BLaER1 treated with 17β-estradiol and CSF1 and Interleukin-3, amounts not matched to agents 10 nM and 100 nM (cell line): ENCODE measurements at regions not wholly inside any gene's neighbourhood (a gene's known extent, or its start where the extent isn't known, plus 50 kb on each side); places are given as distances from the start of the nearest gene placed in this dataset.

Source experiments
- H3K27ac ChIP-seq, 11 experiments: shearing (Covaris generic); formaldehyde crosslinking; 2 replicates each; pipeline ENCODE4 v1.8.1; 2022
- H3K27me3 ChIP-seq, 11 experiments: shearing (Covaris generic); formaldehyde crosslinking; 2 replicates each; pipeline ENCODE4 v1.8.1; 2022
- H3K36me3 ChIP-seq, 11 experiments: shearing (Covaris generic); formaldehyde crosslinking; 2 replicates each; pipeline ENCODE4 v1.8.1; 2022
- H3K4me1 ChIP-seq, 10 experiments: shearing (Covaris generic); formaldehyde crosslinking; 2 replicates each; pipeline ENCODE4 v1.8.1; 2022
- H3K4me2 ChIP-seq, 11 experiments: shearing (Covaris generic); formaldehyde crosslinking; 2 replicates each; pipeline ENCODE4 v1.8.1; 2022
- H3K4me3 ChIP-seq, 10 experiments: shearing (Covaris generic); formaldehyde crosslinking; 2 replicates each; pipeline ENCODE4 v1.8.1; 2022
- H3K9ac ChIP-seq, 11 experiments: shearing (Covaris generic); formaldehyde crosslinking; 2 replicates each; pipeline ENCODE4 v1.8.1; 2022
- H3K9me3 ChIP-seq, 11 experiments: shearing (Covaris generic); formaldehyde crosslinking; replicated peaks in 1 of 11; 2 replicates each; pipeline ENCODE4 v1.8.1; 2022
- H4K20me1 ChIP-seq, 11 experiments: shearing (Covaris generic); formaldehyde crosslinking; 2 replicates each; pipeline ENCODE4 v1.8.1; 2022
- Cebpa-rat ChIP-seq, 11 experiments: shearing (Covaris generic); IDR thresholded peaks; 2 replicates each; pipeline ENCODE4 v1.8.1; 2022

DNA sequence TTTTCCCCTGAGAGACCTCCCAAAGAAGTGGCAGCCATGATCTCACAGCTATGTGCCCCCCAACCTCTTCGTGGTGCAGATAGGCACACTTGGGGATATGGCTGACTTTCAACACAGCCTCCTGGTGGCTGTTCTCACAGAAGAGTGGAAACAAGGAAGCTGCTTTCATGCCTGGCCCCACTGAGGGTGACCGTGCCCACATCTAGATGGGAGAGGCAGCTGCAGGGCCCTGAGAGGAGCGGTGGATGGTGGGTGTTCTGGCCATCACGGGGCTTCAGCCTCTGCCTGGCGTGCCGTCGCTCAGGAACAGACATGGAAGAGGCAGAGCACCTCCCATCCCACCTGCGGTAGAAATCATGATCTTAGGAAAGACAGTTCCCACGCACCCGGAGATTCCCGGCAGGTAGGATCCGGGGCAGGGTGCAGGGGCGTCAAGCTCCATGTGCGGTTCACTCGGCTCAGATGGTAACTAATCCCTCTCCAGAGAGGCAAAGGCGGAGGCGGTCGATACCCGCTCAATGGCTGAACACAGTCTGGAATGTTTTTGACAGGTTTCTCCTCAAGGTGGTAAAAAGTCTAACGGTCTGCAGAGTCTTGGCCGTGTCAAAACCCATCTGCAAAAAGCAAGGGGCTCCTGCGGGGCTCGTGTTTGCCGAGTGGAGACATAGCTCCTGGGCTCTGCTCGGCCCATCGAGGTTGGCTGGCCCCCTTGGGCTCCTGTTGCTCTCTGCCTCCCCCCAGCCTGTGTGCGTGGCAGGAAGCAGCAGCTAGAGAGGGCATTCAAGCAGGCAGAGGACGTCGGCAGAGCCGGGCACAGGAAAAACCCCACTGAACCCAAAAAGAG lies 225.2 kb upstream of the RTL1 start:
- peak overlapping the region in 6 of 11 experiments; percentile 3 to 27 (median 22); a peak in 5 of 22 replicates for H3K9ac ChIP-seq
- no peaks in the 10 kb centered on the region for H4K20me1 ChIP-seq
- no peak for TF ChIP-seq Cebpa-rat (IDR thresholded peaks at IDR 0.05)
- H3K27ac ChIP-seq, result 0 out of 22 replicates have a peak overlapping the region, but pooled peaks of 1 of the 11 experiments have one; percentile 12
- H3K4me1 ChIP-seq, result peaks cover 18 to 60% (median 46%) of the 10 kb centered on the region in 10 experiments
- H3K4me3 ChIP-seq, result no peak overlapping the region
- H3K36me3 ChIP-seq, result no peaks in the 10 kb centered on the region
- H3K4me2 ChIP-seq, result peak overlapping the region; percentile 2 to 82 (median 60); a peak in 21 of 22 replicates
- no peaks in the 10 kb centered on the region for H3K9me3 ChIP-seq
- no peaks in the 10 kb centered on the region for H3K27me3 ChIP-seq

DNA sequence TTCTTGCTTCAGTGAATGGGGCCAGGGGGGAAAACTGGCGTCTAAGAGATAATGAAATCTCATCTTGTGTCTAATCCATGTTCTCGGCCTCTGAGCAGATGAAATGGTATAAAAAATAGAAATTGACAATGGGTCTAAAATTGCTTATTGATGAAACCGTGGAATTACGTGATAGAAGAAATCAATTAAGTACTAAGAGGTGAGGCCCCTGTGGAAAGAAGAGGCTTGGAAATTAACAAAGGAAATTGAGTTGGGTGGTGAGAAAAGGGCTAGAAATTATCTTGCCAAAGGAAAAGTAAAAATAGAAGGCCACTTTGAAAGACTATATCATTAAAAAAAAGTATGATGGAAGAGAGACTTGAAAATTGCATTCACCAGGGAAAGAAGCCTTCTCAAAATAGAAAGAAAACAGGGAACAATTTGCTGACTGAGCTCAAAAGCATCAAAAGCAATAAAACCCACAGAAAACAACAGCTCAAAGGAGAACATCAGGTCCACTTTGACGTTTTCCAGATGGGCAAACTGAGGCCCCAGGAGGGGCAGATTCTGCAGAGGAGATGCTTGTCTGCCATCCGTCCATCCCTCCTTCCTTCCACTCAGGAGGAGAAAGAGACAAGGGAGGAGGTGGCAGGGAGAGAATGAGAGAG lies 226.1 kb upstream of the RTL1 start:
- no peak overlapping the region for H3K27ac ChIP-seq
- H3K36me3 ChIP-seq, result no peaks in the 10 kb centered on the region
- TF ChIP-seq Cebpa-rat (IDR thresholded peaks at IDR 0.05), result no peak

DNA sequence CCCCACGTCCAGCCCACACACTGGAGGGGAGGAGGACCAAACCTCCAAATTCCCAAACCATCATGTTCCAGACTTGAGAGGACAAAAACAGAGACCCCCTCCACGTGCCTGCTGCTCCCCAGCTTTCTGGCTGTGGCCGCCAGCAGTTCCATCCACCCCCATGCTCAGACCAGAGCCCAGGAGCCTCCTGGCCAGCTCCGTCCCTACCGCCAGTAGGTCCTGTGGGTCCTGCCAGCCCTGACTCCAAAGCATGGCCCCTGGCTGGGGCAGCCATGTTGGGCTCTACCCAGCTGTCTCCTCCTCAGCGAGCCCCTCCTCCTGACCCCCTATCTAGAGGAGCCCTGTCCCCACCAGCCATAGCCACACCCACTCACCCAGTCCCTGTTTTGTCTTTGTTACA lies 227.3 kb upstream of the RTL1 start:
- Histone ChIP-seq H3K4me1 (peaks cover 32 to 66% (median 57%) of the 10 kb centered on the region in 10 experiments), H3K9ac (no peak overlapping the region), H3K9me3 (no peaks in the 10 kb centered on the region), H3K4me3 (no peak overlapping the region), H3K4me2 (peak overlapping the region in 4 of 11 experiments; percentile 6 to 65 (median 38); a peak in 1 of 22 replicates), H3K36me3 (no peaks in the 10 kb centered on the region), H4K20me1 (no peaks in the 10 kb centered on the region), H3K27ac (no peak overlapping the region), H3K27me3 (no peaks in the 10 kb centered on the region)
- TF ChIP-seq Cebpa-rat (IDR thresholded peaks at IDR 0.05), result no peak

More for the DNA sequence above, 226.1 kb upstream of the RTL1 start:
- H3K9ac ChIP-seq, result peak overlapping the region in 5 of 11 experiments; percentile 8 to 27 (median 23); a peak in 5 of 22 replicates
- H3K4me2 ChIP-seq, result peak overlapping the region; percentile 38 to 82 (median 60); a peak in 20 of 22 replicates
- no peak overlapping the region for H3K4me3 ChIP-seq
- no peaks in the 10 kb centered on the region for H4K20me1 ChIP-seq
- no peaks in the 10 kb centered on the region for H3K27me3 ChIP-seq
- no peaks in the 10 kb centered on the region for H3K9me3 ChIP-seq
- H3K4me1 ChIP-seq, result peaks cover 21 to 60% (median 46%) of the 10 kb centered on the region in 10 experiments

- TF ChIP-seq Cebpa-rat (IDR thresholded peaks at IDR 0.05), result no peak
- Histone ChIP-seq H3K4me2 (peak overlapping the region in 7 of 11 experiments; percentile 41 to 65 (median 60); a peak in 13 of 22 replicates), H3K27me3 (no peaks in the 10 kb centered on the region), H4K20me1 (no peaks in the 10 kb centered on the region), H3K4me1 (peaks cover 32 to 72% (median 63%) of the 10 kb centered on the region in 10 experiments), H3K36me3 (no peaks in the 10 kb centered on the region), H3K9ac (no peak overlapping the region), H3K4me3 (no peak overlapping the region), H3K9me3 (no peaks in the 10 kb centered on the region), H3K27ac (no peak overlapping the region)
Observed at GRCh38 chr14:101131451-101131916, 228.0 kb upstream of the RTL1 start.

DNA sequence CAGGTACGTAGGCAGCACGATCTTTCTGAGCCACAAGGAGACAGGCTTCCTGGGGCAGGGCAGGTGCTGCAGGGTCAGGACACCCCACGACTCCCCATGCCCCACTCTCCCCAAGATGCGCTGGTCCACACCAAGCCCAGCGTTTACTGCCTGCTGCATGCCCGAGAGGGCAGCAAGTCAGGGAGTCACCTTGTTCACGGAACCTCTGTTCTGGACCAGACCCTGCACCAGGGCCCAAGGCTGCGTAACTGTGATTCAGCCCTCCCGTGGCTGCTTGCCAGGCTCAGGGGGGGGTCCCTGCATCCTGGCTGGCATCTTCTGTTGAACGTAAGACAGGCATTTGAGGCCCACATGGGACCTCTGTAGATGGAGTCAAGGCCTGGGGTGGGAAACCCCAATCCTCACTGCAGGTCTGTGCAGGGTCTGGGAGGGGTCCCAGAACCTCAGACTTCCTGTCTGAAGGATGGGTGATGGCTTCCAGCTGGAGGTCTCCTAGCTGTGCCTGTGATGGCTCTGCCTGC lies 228.6 kb upstream of the RTL1 start:
- Histone ChIP-seq H3K9ac (no peak overlapping the region), H4K20me1 (no peaks in the 10 kb centered on the region), H3K9me3 (no peaks in the 10 kb centered on the region), H3K4me3 (no peak overlapping the region), H3K4me1 (peaks cover 32 to 75% (median 63%) of the 10 kb centered on the region in 10 experiments), H3K36me3 (no peaks in the 10 kb centered on the region), H3K27me3 (no peaks in the 10 kb centered on the region), H3K27ac (no peak overlapping the region), H3K4me2 (peak overlapping the region in 9 of 11 experiments; percentile 12 to 65 (median 54); a peak in 16 of 22 replicates)
- no peak for TF ChIP-seq Cebpa-rat (IDR thresholded peaks at IDR 0.05)

DNA sequence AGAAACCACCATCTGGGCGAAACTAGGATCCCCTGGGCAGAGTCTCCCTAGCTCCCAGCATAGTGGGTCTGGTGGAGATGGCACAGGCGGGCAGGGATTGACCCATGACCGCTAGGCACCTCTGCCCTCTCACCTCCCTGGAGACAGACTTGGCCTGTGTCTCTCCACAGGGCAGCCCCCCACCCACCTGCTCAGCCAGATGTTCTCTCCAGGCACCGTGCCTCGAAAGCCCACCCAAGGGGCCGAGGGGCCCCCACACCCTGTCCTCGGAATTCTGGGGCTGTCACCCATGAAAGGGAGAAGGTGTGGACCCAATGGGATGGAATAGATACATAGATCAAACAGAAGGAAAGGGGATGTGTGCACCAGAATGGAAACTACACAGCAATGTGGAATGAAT lies 229.1 kb upstream of the RTL1 start:
- TF ChIP-seq Cebpa-rat (IDR thresholded peaks at IDR 0.05), result no peak
- Histone ChIP-seq H4K20me1 (no peaks in the 10 kb centered on the region), H3K4me3 (no peak overlapping the region), H3K27me3 (no peaks in the 10 kb centered on the region), H3K4me2 (peak overlapping the region in 9 of 11 experiments; percentile 12 to 65 (median 54); a peak in 16 of 22 replicates), H3K36me3 (no peaks in the 10 kb centered on the region), H3K4me1 (peaks cover 32 to 75% (median 63%) of the 10 kb centered on the region in 10 experiments), H3K27ac (no peak overlapping the region), H3K9me3 (no peaks in the 10 kb centered on the region), H3K9ac (no peak overlapping the region)

DNA sequence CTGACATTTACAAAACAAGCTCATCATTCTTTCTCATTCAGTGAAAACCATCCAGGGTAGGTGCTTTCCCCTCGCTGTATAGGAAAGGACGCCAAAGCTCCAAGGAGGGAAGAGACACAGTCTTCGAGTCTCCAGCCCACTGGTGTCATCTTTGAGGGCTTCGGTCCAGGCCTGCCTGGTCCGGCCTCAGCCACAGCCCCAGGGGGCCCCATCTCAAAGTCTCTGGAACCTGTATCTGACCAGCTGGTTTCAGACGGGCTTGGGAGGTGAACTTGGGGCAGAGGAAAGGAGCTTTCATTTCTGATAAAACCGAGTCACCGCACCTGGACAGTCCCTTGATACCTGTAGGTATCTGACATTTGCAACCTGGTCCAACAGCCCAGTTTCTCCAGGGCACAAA lies 229.5 kb upstream of the RTL1 start:
- no peak overlapping the region for H3K4me3 ChIP-seq
- no peak overlapping the region for H3K27ac ChIP-seq
- H3K36me3 ChIP-seq, result no peaks in the 10 kb centered on the region
- no peak overlapping the region for H3K9ac ChIP-seq
- H3K9me3 ChIP-seq, result no peaks in the 10 kb centered on the region
- H4K20me1 ChIP-seq, result no peaks in the 10 kb centered on the region
- no peaks in the 10 kb centered on the region for H3K27me3 ChIP-seq
- TF ChIP-seq Cebpa-rat (IDR thresholded peaks at IDR 0.05), result no peak
- H3K4me2 ChIP-seq, result peak overlapping the region in 6 of 11 experiments; percentile 42 to 65 (median 62); a peak in 8 of 22 replicates
- peaks cover 32 to 75% (median 63%) of the 10 kb centered on the region in 10 experiments for H3K4me1 ChIP-seq

DNA sequence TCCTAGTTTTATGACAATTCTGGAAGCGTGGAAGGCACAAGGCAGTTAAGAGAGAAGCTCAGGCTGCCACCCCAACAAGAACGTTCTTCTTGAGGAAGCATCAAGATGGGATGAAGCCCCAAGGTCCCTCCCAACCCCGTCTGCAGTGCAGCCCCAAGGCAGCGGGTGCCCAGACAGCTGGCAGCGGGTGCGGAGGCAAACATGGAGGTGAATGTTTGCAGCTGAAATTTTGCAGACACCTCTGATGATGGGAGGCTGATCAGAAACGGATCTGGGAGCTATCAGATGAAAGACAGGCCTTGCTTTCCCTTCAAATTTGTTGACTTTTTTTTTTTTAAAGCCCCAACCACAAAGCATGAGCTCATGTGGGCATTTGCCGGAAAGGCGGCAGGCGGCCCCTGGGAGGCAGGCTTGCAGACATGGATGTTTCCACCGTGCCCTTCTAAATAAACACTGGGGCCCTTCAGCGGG lies 230.7 kb upstream of the RTL1 start:
- H3K9ac ChIP-seq, result peak overlapping the region in 1 of 11 experiments; percentile 56; a peak in 2 of 22 replicates
- no peaks in the 10 kb centered on the region for H3K9me3 ChIP-seq
- no peaks in the 10 kb centered on the region for H3K36me3 ChIP-seq
- peak overlapping the region in 8 of 11 experiments; percentile 13 to 72 (median 58); a peak in 12 of 22 replicates for H3K27ac ChIP-seq
- peak overlapping the region; percentile 51 to 88 (median 81) for H3K4me2 ChIP-seq
- H3K4me1 ChIP-seq, result peaks cover 26 to 64% (median 54%) of the 10 kb centered on the region in 10 experiments
- no peaks in the 10 kb centered on the region for H3K27me3 ChIP-seq
- peak overlapping the region in 5 of 10 experiments; percentile 4 to 37 (median 13); a peak in 4 of 20 replicates for H3K4me3 ChIP-seq
- H4K20me1 ChIP-seq, result no peaks in the 10 kb centered on the region
- TF ChIP-seq Cebpa-rat (IDR thresholded peaks at IDR 0.05), result no peak
